ENCODE measurements at regions not wholly inside any gene's neighbourhood (a gene's known extent, or its start where the extent isn't known, plus 50 kb on each side); places are given as distances from the start of the nearest gene placed in this dataset.

GRCh38 chr5:35337340-35338156 is 107.3 kb upstream of the PRLR start:
- DNase-seq (ENCODE audit: low read depth): no peak
- no peak overlapping the region for H3K4me3 ChIP-seq (ENCODE audit: low read depth, low read length)

GRCh38 chr5:35336230-35336629 is 105.9 kb upstream of the PRLR start:
- no peak for DNase-seq (ENCODE audit: low read depth)
- no peak overlapping the region for H3K4me3 ChIP-seq (ENCODE audit: low read depth, low read length)

GRCh38 chr5:35335752-35336151 is 105.5 kb upstream of the PRLR start:
- no peak overlapping the region for H3K4me3 ChIP-seq (ENCODE audit: low read depth, low read length)
- no peak for DNase-seq (ENCODE audit: low read depth)

- no peak overlapping the region for H3K4me3 ChIP-seq (ENCODE audit: low read depth, low read length)
- no peak for DNase-seq (ENCODE audit: low read depth)
Observed at GRCh38 chr5:35333366-35333765, 103.1 kb upstream of the PRLR start.

GRCh38 chr5:35331956-35332950 is 102.0 kb upstream of the PRLR start:
- no peak overlapping the region for H3K4me3 ChIP-seq (ENCODE audit: low read depth, low read length)
- no peak for DNase-seq (ENCODE audit: low read depth)

GRCh38 chr5:35325836-35326235 is 95.5 kb upstream of the PRLR start:
- no peak overlapping the region for H3K4me3 ChIP-seq (ENCODE audit: low read depth, low read length)

GRCh38 chr5:35324679-35325078 is 94.4 kb upstream of the PRLR start:
- no peak for DNase-seq (ENCODE audit: low read depth)
- no peak overlapping the region for H3K4me3 ChIP-seq (ENCODE audit: low read depth, low read length)

More at GRCh38 chr5:35325836-35326235, 95.5 kb upstream of the PRLR start:
- DNase-seq (ENCODE audit: low read depth): no peak

GRCh38 chr5:35324201-35324600 is 93.9 kb upstream of the PRLR start:
- no peak for DNase-seq (ENCODE audit: low read depth)
- no peak overlapping the region for H3K4me3 ChIP-seq (ENCODE audit: low read depth, low read length)

- H3K4me3 ChIP-seq (ENCODE audit: low read depth, low read length): no peak overlapping the region
- DNase-seq (ENCODE audit: low read depth): no peak
Observed at GRCh38 chr5:35320029-35320428, 89.7 kb upstream of the PRLR start.

GRCh38 chr5:35319333-35320002 is 89.2 kb upstream of the PRLR start:
- no peak overlapping the region for H3K4me3 ChIP-seq (ENCODE audit: low read depth, low read length)

GRCh38 chr5:35317586-35317985 is 87.3 kb upstream of the PRLR start:
- no peak for DNase-seq (ENCODE audit: low read depth)

More at GRCh38 chr5:35319333-35320002, 89.2 kb upstream of the PRLR start:
- DNase-seq (ENCODE audit: low read depth): peak; percentile 9

GRCh38 chr5:35316611-35317274 is 86.5 kb upstream of the PRLR start:
- DNase-seq (ENCODE audit: low read depth): peak; percentile 11
- H3K4me3 ChIP-seq (ENCODE audit: low read depth, low read length): no peak overlapping the region

More at GRCh38 chr5:35317586-35317985, 87.3 kb upstream of the PRLR start:
- H3K4me3 ChIP-seq (ENCODE audit: low read depth, low read length): no peak overlapping the region

GRCh38 chr5:35313291-35313690 is 83.0 kb upstream of the PRLR start:
- DNase-seq (ENCODE audit: low read depth): peak; percentile 52
- H3K4me3 ChIP-seq (ENCODE audit: low read depth, low read length): no peak overlapping the region

GRCh38 chr5:35312267-35312666 is 82.0 kb upstream of the PRLR start:
- DNase-seq (ENCODE audit: low read depth): no peak
- H3K4me3 ChIP-seq (ENCODE audit: low read depth, low read length): no peak overlapping the region

- H3K4me3 ChIP-seq (ENCODE audit: low read depth, low read length): no peak overlapping the region
- no peak for DNase-seq (ENCODE audit: low read depth)
Observed at GRCh38 chr5:35309365-35310130, 79.3 kb upstream of the PRLR start.

- H3K4me3 ChIP-seq (ENCODE audit: low read depth, low read length): no peak overlapping the region
Observed at GRCh38 chr5:35308421-35308820, 78.1 kb upstream of the PRLR start.

GRCh38 chr5:35306716-35307365 is 76.6 kb upstream of the PRLR start:
- no peak for DNase-seq (ENCODE audit: low read depth)
- H3K4me3 ChIP-seq (ENCODE audit: low read depth, low read length): no peak overlapping the region

More at GRCh38 chr5:35308421-35308820, 78.1 kb upstream of the PRLR start:
- DNase-seq (ENCODE audit: low read depth): no peak

Measured in skeletal muscle cell (primary cell).